ENCODE measurements at regions not wholly inside any gene's neighbourhood (a gene's known extent, or its start where the extent isn't known, plus 50 kb on each side); places are given as distances from the start of the nearest gene placed in this dataset.

DNA sequence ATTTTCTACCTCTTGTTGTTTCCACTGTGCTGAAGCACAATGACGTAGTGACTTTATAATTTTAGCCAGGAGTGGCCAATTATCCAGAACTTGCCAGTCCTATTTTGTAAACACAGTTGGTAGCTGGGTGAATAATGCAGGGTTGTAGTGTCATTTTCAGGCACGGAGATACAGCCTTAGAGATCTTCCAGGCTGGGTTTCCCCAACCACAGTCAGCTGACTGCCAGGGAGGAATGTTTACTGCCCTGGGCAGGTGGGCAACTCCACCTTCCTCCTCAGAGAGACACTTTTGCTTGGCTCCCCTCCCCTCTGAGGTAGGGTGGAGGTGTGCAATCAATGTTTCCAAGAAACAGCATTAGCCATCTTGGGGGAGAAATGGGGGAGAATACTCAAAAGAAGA lies 228.1 kb upstream of the NR4A3 start:
- DNase-seq: no peak

DNA sequence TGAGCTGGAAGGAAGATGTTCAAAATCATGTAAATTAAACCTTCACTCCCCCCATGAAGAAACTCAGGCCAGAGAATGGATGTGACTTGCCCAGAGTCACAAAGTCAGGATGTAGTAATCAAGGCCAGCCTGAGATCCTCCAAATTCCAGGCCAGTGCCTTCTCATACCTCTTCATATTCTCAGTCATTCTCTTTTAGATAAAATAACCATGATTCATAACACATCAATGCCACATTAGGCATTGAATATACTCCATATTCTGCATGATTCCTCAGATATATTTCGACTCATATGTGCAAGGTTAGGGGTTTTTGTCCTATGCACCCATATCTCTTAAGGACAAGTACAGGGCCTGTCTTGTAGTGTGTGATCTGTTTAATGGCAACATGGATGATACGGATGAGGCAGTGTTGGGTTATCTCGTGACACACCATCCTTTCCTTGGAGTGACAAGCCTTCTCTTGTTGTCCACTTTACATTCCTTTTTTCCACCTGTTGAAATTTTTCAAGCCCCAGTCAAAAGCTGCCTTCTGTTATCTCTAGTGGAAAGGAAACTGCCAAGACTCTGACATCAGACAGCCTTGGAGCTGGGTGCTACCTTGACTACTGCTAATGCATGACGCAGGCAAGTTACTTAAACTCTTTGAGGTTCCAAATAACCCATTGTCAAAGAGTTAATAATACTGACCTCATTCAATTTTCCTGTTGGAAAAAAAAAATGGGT lies 227.5 kb upstream of the NR4A3 start:
- DNase-seq: no peak

DNA sequence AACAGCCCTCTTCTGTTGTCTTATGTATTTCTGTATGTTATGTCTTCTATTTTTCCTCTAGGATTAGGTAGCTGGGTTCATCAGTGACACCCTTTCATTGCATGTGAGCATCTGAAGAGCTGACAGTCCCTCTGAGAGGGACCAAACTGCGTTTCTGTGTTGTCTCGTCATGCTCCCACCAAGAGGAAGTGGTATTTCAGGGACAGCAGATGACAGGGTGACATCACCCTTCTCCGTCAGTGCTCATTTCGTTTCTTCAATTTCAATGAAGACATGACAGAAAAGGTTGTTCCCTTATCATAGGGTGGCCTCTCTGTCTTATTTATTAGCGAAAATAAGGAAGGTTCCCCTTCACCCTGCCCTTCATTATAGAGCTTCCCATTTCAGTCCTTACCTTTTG lies 225.9 kb upstream of the NR4A3 start:
- no peak for DNase-seq

DNA sequence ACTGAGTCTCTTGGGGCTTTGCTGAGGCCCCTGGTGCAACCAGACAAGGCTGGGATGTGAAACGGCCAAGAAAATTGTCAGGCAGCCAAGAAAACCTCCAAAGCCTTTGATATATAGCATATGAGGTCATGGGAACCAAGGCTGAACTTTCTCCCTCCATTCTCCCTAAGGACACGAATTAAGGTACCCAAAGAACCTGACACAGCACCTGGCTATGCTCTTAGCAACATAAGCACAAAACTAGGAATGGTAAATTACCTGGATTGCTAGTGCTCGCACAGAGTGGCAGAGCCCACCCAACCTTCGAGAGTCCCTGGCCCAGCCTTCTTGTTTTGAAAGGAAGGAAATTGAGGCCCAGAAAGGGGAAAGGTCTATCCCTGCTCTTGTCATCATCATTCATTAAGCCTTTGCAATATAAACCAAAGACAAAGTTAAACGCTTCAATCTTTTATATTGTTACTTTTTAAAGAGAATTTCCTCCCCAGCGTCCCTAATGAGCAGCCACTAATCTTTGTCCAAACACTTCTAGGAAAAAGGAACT lies 220.0 kb upstream of the NR4A3 start:
- no peak for DNase-seq

DNA sequence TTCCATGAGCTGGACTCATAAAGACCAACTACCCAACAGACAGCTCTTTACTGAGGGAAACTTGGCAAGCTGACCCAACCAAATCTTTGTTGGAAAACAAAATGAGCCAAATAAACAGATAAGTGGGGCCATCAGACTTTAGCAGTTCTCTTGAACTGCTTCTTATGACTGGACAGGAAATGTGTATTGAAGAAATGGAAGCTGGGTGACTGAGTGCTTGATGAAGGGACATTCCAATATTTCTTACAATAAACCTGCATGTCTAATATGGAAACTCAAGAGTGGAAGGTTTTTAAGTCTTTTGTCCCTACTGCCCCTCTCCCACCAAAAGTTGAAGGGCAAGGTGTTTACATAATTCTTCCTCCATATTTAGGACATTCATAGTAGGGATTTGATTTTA lies 218.8 kb upstream of the NR4A3 start:
- no peak for DNase-seq

DNA sequence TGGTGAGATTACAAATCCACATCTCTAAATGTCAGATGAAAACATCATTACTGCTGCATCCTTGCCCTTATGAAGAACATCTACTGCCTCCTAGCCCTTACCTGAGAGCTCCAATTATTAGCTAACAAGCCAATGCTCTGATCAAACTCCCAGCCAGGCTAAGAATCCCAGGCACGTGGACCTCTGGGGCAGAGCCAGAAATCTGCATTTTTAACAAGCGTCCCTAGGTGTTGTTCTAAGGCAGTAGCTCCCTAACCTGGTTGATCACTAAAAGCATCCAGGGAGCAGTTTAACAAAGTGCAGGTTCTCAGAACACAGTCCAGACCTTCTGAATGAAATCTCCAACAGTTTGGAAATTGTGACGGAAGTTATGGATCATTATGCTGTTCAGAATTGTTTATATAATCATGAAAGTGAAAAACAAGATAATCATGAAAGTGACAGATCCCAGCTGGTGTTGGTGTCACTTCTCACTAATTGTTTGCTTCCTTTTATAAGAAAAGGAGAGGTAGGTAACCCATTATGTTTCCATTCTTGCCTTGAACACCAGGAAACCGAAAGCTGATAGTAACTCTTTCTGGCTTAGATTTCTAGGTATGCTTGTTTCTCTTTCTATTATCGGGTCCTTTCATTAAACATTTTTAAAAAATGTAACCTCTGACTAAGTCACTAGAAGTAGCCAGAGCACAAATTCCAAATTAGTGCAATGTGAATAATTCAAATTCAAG lies 216.5 kb upstream of the NR4A3 start:
- no peak for DNase-seq

DNA sequence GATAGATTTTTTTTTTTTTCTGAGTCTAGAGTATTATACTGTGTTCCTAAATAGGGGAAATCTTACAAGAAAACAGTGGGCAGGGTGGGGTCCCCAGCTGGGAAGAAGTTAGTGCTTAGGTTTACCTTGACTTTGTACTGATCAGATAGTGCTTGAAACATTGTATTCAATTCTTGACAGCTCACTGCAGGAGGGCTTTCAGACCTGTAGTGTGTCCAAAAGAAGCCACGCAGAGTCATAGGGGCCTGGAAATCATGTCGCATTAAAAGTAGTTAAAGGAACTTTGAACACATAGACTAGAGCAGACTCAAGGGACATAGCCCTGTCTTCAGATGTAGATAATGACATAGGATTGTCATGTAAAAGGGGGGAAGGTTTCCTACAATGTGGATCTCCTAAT lies 215.4 kb upstream of the NR4A3 start:
- no peak for DNase-seq

DNA sequence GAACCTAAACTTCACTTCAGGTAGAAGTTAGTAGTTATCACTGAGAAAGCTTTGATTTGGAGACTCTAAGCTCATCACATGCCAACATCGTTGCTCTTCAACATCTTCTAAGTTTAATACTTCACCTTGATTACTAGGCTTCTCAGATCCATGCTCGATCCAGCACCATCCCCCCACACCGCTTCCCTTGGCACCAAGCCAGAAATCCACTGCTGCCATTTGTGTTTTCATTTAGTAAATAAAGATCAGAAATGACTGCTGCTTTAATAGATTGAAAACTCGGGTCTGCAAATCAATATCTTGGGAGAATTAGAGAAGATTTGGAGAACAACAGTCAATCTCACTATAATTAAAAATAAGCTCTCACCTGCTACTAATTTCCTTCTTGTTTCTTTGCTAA lies 214.7 kb upstream of the NR4A3 start:
- no peak for DNase-seq

DNA sequence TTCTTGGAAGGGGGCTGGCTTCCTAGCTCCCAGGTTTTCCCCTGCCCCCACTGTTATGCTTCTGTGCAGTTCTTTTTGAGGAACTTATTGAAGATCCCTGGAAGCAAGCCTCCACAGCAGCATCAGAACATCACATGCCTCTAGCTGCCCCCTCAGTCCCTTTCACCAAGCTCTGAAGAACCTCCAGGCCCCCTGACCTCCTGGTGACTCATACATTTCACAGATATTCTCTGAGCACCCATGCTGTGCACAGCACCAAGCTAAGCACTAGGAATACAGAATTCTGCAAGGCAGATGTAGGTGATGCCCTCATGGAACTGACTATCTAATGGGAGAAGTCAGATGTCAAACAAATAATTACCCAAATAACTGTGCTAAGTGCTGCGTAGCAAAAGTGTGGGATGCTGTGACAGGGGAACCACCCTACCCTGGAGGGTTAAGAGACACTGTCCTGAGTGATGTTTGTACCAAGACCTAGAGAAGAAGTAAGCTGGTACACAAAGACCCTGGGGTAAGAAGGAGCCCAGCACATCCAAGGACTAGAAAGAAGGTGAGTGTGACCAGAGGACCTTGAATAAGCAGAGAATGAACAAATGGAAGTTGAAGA lies 213.7 kb upstream of the NR4A3 start:
- DNase-seq: no peak

DNA sequence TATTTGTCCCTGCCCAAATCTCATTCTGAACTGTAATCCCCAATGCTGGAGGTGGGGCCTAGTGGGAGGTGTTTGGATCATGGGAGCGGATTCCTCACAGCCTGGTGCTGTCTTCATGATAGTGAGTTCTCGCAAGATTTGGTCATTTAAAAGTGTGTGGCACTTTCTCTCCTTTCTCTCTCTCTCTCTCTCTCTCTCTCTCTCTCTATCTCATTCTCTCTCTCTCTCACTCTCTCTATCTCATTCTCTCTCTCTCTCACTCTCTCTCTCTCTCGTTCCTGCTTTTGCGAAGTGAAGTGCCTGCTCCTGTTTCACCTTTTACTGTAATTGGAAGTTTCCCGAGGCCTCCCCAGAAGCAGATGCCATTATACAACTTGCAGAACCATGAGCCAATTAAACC lies 207.3 kb upstream of the NR4A3 start:
- no peak for DNase-seq

DNA sequence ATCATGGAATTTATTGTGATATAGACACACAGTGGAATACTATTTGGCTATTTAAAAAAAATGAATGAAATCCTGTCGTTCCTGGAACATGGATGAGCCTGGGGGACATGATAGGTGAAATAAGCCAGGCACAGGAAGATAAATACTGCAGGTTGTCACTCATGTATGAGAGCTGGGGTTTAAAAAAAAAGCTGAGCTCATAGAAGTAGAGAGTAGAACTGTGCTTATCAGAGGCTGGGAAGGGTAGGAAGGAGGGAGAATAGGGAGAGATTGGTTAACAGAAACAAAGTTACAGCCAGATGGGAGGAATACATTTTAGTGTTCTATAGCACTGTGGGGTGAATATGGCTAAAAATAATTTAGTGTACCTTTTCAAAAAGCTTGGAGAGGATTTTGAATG lies 200.6 kb upstream of the NR4A3 start:
- no peak for DNase-seq

DNA sequence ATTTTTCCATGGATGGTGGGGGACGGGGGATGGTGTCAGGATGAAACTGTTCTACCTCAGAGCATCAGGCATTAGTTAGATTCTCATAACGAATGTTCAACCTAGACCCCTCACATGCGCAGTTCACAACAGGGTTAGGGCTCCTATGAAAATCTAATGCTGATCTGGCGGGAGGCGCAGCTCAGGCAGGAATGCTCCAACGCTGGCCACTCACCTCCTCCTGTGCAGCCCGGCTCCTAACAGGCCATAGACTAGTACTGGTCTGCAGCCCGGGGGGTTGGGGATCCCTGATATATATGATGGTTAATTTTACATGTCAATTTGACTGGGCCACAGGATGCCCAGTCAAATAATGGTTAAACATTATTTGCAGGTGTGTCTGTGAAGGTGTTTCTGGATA lies 199.0 kb upstream of the NR4A3 start:
- no peak for DNase-seq

DNA sequence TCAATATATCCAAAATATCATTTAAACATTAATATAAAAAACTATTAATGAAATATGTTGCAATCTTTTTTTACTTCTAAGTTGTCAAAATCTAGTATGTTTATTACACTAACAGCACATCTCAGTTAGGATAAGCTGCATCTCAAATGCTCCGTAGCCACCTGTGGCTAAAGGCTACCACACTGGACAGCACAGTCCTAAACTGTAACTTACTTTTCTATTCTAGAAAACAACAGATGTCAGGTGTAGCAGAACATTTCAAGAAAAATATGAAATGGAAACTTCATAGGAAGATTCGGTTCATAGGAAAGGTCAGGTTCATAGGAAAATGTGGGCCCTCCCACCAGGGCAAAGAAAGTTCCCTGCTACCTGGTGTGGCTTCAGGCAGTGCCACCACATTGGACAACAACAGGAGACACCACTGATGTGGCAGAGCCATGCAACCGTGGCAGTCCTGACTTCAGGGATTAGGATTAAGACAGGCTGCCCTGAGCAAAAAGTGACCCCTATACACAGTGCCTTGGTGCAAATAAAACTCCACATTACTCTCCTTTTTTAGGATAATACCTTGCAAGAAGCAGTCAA lies 197.8 kb upstream of the NR4A3 start:
- no peak for DNase-seq

DNA sequence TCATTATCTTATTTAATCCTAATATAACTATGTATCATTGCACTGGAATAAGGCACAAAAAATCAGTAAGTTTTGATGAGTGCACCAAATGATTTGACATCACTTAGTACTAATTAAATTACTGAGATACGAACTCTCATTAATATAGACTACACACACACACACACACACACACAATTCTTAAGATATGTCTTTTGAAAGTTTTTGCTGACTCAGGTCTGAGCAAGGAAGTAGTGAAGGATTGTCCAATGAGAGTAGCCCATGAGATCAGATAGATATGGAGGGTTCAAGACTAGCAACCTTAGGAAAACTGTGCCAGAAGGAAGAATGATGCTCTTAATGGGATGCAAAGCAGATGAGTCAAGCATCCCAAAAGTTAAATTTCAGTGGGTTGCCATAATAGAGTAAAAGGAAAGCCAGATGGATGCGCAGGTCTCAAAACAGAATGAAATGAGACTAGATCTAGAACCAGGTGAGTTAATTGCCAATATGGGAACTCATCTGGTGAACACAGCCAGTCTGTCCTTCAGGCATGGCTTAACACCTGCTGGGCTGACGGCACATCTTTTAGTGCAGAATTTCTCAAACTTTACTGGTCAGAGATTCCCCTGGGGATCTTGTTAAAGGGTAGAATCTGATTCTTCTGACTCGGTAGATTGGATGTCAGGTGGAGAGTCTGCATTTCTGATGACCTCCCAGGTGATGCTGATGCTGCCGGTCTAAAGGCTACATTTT lies 197.0 kb upstream of the NR4A3 start:
- no peak for DNase-seq

DNA sequence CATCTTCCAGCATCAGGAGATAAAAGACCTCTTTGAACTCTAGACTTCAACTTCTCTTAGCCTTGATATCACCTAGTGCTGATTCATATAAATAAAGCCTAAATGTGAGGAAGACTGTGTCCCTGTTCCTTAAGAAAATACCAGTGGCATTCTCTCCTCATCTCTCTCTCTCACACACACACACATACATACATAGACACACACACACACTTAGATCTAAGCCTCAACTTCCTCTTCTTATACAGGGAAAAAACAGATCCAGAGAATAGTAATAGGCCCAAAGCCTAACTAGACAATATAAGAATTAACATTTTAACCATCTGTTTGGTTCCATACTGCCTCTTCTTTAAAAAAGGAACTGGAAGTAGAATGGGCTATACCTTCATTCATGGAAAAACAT lies 195.3 kb upstream of the NR4A3 start:
- DNase-seq: no peak

DNA sequence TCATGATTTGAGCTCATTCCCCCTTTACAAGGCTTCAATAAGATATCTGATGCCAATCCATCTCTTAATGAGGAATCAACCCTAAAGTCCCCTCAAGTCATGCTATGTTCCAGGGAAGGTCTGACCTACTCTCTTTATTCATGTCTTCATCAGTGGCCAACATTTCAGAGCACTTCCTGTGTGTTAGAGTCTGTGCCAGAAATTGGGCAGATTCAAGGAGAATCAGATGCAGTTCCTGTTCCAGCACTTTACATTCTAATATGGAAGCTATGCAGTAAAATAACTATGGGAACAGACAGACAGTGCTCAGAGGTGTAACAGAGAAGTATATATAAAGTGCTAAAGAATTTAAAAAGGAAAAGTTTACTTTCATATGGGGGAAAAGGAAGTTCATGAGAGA lies 193.4 kb upstream of the NR4A3 start:
- no peak for DNase-seq

DNA sequence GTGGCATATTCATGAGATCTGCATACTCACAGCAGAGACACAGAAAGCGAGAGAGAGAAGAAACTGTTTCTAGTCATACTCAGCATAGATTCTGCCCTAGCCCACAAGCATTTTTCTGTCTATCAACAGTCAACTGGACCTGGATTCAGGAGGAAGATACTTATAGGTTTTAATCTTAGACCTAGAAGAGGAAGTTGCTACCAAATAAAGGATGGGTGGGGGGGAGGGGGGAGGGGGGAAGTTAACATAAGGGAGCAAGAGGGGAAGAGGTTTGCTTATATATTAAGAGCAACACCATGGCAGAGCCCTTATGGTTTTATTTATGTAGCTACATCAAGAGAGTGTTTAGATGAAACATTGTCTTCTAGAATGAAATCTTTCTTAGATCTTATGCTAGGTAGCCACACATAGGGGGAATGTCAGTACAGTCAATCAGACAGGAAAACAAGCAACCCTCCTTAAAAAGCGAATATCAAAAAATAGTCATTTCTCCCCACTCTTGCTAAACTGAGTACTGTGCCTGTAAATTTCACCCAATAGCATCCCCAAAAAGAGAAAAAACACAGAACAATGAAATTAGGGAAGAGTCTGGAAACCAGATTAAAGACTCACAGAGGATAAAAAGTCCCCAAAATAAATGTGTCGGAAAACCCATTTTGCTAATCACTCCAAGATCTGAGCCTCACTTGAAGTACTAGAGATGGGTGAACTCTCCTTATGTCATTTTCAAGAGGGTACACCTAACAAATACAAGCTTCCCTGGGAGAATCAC lies 192.7 kb upstream of the NR4A3 start:
- DNase-seq: no peak

DNA sequence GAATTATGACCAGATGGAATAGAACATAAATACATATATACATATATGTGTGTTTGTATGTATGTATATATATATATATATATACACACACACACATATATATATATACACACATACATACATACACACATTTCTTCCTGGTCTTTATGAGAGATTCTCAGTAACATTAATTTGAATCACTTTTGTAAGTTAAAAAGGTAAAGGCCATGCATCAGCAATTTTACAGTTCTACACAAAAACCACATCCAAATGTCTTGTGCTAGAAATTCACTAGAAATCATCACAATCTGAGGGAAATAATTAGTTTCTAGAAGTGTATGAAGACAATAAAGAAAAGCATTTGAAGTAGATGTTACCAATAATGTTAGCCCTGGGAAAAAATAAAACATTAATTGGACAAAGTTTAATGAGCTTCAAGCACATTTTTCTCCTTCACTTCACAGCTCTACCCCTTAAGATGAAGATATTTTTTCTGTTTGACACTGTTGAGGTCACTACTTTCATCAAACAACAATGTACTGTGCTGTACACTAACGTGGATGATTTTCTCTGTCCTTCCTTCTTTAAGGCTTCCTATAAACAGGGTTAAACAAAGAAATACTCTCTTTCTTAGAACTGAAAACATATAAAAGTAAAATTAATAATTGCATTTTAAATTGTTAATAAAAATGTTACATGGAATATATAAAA lies 189.2 kb upstream of the NR4A3 start:
- DNase-seq: no peak

DNA sequence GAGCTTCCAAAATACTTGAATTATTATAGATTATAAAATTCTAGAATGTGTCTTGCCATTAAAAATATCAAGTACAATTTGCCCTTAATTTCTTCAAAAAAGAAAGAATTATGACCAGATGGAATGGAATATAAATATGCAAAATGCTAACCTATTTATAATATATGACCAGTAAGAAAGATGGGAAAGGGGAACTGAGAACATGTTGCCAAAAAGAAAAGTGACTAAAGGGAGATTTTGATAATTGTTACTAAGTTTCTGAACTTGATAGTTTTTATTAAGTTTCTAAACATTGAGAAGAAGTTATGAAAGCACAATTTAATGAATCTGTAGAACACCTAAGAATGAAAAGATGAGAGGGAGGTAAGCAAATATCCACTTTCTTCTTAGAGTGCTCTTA lies 188.4 kb upstream of the NR4A3 start:
- DNase-seq: no peak

DNA sequence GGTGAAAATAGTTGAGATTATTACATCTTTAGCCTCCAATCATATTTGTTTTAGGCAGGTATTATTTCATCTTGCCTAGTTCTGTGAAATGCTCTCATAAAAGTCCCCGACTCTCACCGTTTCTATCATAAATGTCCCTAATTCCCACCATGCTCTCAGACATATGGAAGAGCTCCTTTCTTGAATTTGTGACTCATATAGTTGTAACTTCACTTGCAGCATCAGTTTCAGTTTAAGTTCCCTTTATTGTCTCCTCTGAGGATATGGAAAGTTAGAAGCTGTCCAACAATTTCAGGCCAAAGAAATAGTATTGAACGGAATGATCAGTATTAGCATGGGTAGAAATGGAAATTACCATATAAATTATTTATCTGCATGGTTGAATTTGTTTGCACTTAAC lies 187.5 kb upstream of the NR4A3 start:
- DNase-seq: no peak

DNA sequence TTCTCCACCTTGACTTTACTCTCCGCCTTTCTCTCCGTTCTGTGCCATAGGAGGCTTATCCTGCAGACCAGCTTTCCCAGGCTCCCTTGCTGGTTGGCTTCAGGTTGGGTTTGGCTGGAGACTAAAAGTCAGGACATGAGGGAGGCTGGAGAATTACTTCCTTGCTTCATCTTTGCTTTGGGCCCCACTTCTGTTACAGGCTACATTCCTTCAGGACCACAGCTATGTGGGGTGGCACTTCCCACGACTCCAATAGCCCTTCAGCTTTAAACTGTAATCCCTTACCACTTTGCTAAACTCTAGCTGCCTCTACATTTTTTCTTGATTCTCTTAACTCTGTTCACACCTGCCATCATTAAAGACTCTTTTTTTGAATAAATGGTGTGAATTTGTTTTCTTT lies 186.7 kb upstream of the NR4A3 start:
- DNase-seq: no peak

DNA sequence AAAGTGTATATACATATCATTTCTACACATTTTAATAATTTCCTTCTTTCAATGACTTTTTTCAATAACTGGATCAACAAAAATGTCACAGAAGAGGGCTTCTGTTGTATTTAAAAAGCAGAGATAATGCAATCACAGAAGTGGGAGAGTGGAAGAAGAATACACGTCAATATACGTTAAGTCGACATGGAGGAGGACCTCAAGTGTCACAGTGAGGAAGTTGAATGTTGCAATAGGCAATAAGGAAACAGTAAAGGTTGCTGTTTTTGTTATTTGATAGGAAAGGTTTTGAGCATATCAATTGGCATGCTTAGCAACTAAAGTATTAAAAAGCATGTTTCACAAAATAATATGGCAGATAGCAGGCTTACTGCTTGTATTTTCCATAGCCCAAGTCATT lies 184.0 kb upstream of the NR4A3 start:
- DNase-seq: no peak

All from stimulated activated CD4-positive, alpha-beta T cell treated with anti-CD3 and anti-CD28 coated beads, Interleukin-2, amount 100 ng/mL, for 24 hours (primary cell).